ENCODE measurements at regions not wholly inside any gene's neighbourhood (a gene's known extent, or its start where the extent isn't known, plus 50 kb on each side); places are given as distances from the start of the nearest gene placed in this dataset.
A peak's percentile ranks its signal among the peaks of the same experiment; 100 is the strongest.

DNA sequence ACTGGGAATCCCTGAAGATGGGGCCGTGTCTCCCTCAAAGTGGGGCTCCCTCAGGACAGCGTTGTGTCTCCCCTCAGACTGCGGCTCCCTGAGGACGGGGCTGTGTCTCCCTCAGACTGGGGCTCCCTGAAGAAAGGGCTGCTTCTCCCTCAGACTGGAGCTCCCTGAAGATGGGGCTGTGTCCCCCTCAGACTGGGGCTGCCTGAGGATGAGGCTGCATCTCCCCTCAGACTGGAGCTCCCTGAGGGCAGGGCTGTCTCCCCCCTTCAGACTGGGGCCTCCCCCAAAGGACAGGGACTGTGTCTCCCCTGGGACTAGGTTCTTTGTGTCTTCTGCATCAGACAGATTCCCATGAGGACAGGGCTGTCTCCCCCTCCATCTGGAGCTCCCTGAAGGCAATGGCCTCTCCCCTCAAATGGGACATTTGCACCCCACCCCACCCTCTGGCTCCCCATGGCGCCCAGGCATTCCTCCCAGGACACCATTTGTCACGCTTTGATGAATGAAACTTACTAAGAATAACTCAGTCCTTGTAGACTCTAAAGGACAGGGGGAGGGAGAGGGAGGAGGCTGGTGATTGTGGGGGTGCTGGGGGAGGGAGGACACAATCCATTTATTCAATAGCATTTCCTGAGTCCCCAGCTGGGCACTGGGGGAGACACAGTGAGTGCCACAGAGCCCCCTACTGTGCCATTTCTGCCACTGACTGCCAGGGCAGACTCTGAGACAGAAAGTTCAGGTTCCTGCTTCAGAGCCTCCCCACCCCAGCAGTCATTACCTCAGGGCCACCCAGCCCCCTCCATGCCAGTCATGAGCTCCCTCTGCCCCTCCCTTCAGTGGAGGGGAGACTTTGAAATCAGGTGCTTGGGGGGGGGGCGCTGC, 122.4 kb downstream of the MRPL14 start:
- Histone ChIP-seq H3K9me3 (ENCODE audit: control insufficient read depth, low read length) (no peaks in the 10 kb centered on the region), H3K4me3 (ENCODE audit: insufficient read depth, low read depth, low read length, poor library complexity, severe bottlenecking) (no peak overlapping the region), H3K36me3 (ENCODE audit: control insufficient read depth, insufficient read depth, low read length) (no peaks in the 10 kb centered on the region), H3K27me3 (replicated peaks; ENCODE audit: control insufficient read depth, insufficient read depth, low read length, poor library complexity, severe bottlenecking) (peaks cover 26% of the 10 kb centered on the region), H3K27ac (ENCODE audit: insufficient read depth, low read length, poor library complexity, severe bottlenecking) (no peak overlapping the region), H3K4me1 (ENCODE audit: control insufficient read depth, insufficient read depth, low read length, poor library complexity, severe bottlenecking) (peaks cover 15% of the 10 kb centered on the region)
- DNase-seq, result no peak

GRCh38 chr6:44004136-44004535, 123.1 kb downstream of the MRPL14 start:
- Histone ChIP-seq H3K27me3 (replicated peaks; ENCODE audit: control insufficient read depth, insufficient read depth, low read length, poor library complexity, severe bottlenecking) (peaks cover 26% of the 10 kb centered on the region), H3K9me3 (ENCODE audit: control insufficient read depth, low read length) (no peaks in the 10 kb centered on the region), H3K27ac (ENCODE audit: insufficient read depth, low read length, poor library complexity, severe bottlenecking) (no peak overlapping the region), H3K4me3 (ENCODE audit: insufficient read depth, low read depth, low read length, poor library complexity, severe bottlenecking) (no peak overlapping the region), H3K36me3 (ENCODE audit: control insufficient read depth, insufficient read depth, low read length) (no peaks in the 10 kb centered on the region), H3K4me1 (ENCODE audit: control insufficient read depth, insufficient read depth, low read length, poor library complexity, severe bottlenecking) (peaks cover 15% of the 10 kb centered on the region)
- no peak for DNase-seq

- Histone ChIP-seq H3K27ac (ENCODE audit: insufficient read depth, low read length, poor library complexity, severe bottlenecking) (no peak overlapping the region), H3K9me3 (ENCODE audit: control insufficient read depth, low read length) (no peaks in the 10 kb centered on the region), H3K4me3 (ENCODE audit: insufficient read depth, low read depth, low read length, poor library complexity, severe bottlenecking) (peak overlapping the region; percentile 54), H3K36me3 (ENCODE audit: control insufficient read depth, insufficient read depth, low read length) (no peaks in the 10 kb centered on the region), H3K4me1 (ENCODE audit: control insufficient read depth, insufficient read depth, low read length, poor library complexity, severe bottlenecking) (peaks cover 15% of the 10 kb centered on the region), H3K27me3 (replicated peaks; ENCODE audit: control insufficient read depth, insufficient read depth, low read length, poor library complexity, severe bottlenecking) (peaks cover 26% of the 10 kb centered on the region)
- no peak for DNase-seq
These were observed 123.7 kb downstream of the MRPL14 start for GRCh38 chr6:44003345-44004061.

DNA sequence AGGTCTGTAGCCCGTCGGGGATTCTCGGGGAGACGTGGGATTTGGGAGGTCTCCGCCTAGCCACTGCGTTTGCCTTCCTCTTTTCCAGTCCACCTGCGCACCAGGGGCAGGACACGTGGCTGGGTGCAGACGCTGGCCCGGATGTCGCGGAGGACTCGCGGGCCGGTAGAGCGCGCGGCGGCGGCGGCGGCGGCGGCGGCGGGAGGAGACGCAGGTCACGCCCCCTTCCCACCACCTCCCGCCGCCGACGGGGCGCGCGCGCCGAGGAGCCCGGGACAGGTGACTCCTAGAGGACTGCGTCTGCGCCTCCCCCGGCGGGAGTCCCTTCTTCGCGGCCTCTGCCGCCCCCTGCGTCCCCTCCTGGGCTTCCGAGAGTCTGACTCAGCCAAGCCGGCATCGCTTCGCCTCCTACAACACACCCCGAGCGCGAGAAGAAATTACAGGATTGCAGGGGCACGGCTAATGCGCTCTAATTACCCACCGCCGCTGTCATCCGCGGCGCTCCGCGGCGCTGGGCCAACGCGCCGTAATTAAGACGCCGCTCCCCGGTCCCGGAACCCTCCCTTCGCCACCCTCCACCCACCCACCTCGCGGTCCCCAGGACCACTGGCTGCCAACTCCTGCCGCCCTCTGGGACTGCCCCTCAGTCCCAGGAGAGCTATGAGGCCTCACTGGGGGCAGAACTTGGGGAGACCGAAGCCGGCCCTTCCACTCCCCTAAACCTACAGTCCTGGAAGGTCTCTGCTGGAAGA, 124.5 kb downstream of the MRPL14 start:
- Histone ChIP-seq H3K27me3 (replicated peaks; ENCODE audit: control insufficient read depth, insufficient read depth, low read length, poor library complexity, severe bottlenecking) (peaks cover 26% of the 10 kb centered on the region), H3K4me1 (ENCODE audit: control insufficient read depth, insufficient read depth, low read length, poor library complexity, severe bottlenecking) (peaks cover 15% of the 10 kb centered on the region), H3K36me3 (ENCODE audit: control insufficient read depth, insufficient read depth, low read length) (no peaks in the 10 kb centered on the region), H3K9me3 (ENCODE audit: control insufficient read depth, low read length) (no peaks in the 10 kb centered on the region), H3K4me3 (ENCODE audit: insufficient read depth, low read depth, low read length, poor library complexity, severe bottlenecking) (peak overlapping the region; percentile 54), H3K27ac (ENCODE audit: insufficient read depth, low read length, poor library complexity, severe bottlenecking) (no peak overlapping the region)
- DNase-seq, result peak; percentile 27 to 34 (median 27)

DNA sequence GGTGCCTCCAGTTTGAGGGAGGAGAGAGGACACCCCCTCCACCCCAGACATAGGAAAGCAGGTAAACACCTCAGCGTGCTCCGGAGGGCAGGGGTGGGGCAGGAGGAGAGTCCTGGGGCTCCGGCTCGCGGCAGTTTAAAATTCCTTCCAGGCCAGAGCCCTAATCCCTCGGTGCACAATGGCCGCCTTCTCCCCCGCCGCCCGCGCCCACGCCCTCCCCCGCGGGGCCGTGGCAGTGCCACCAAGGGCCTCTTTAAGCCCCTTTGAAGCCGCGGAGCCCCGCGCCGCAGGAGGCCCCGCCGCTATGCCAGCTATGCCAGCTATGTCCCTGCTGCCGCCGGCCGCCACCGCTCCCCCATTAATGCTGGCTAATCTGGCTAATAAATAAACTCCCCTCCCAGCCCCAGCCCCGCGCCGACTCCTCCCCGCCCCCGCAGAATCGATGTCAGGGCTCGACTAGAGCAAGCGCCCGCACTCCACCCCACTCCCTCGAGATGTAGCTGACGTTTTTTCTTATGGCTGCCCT, 125.1 kb downstream of the MRPL14 start:
- no peak for DNase-seq
- no peaks in the 10 kb centered on the region for H3K9me3 ChIP-seq (ENCODE audit: control insufficient read depth, low read length)
- H3K27me3 ChIP-seq (replicated peaks; ENCODE audit: control insufficient read depth, insufficient read depth, low read length, poor library complexity, severe bottlenecking), result peaks cover 26% of the 10 kb centered on the region
- peaks cover 15% of the 10 kb centered on the region for H3K4me1 ChIP-seq (ENCODE audit: control insufficient read depth, insufficient read depth, low read length, poor library complexity, severe bottlenecking)
- H3K27ac ChIP-seq (ENCODE audit: insufficient read depth, low read length, poor library complexity, severe bottlenecking), result no peak overlapping the region
- H3K36me3 ChIP-seq (ENCODE audit: control insufficient read depth, insufficient read depth, low read length), result no peaks in the 10 kb centered on the region
- peak overlapping the region; percentile 54 for H3K4me3 ChIP-seq (ENCODE audit: insufficient read depth, low read depth, low read length, poor library complexity, severe bottlenecking)

- Histone ChIP-seq H3K4me3 (ENCODE audit: insufficient read depth, low read depth, low read length, poor library complexity, severe bottlenecking) (no peak overlapping the region), H3K36me3 (ENCODE audit: control insufficient read depth, insufficient read depth, low read length) (no peaks in the 10 kb centered on the region), H3K4me1 (ENCODE audit: control insufficient read depth, insufficient read depth, low read length, poor library complexity, severe bottlenecking) (peaks cover 15% of the 10 kb centered on the region), H3K27me3 (replicated peaks; ENCODE audit: control insufficient read depth, insufficient read depth, low read length, poor library complexity, severe bottlenecking) (peaks cover 26% of the 10 kb centered on the region), H3K9me3 (ENCODE audit: control insufficient read depth, low read length) (no peaks in the 10 kb centered on the region), H3K27ac (ENCODE audit: insufficient read depth, low read length, poor library complexity, severe bottlenecking) (no peak overlapping the region)
- no peak for DNase-seq
These were observed 125.8 kb downstream of the MRPL14 start for GRCh38 chr6:44001318-44002066.

DNA sequence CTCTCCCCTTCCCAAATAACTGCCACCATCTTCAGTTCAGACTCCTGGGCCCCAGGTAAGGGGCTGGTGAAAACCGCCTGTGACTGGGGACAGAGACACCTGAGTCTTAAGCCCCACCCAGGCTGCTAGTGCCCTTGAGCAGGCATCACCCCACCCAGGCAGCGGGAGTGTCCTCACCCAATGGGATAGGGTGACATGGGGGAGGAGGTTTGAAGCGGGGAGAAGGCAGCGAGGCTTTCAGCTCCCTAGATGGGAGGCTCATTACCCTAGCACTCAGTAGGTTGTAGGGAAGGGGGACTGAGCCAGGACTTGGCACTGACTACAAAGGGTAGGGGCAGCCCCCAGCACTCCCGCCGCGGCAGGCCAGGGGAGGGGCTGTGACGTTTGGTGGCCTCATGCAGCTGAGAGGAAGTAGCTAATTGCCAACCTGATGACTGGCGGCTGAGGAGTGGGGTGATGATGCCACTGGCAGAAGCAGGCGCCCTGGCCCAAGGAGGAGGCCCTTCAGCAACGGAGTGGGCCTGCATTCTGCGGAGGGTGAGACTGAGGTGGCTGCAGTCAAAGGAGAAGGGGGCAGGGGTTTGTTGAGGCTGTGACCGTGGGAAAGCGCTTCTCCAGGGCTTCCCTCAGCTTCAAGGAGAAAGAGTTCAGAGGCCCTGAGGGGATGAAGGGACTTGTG, 126.9 kb downstream of the MRPL14 start:
- H3K27ac ChIP-seq (ENCODE audit: insufficient read depth, low read length, poor library complexity, severe bottlenecking), result no peak overlapping the region
- no peak overlapping the region for H3K4me3 ChIP-seq (ENCODE audit: insufficient read depth, low read depth, low read length, poor library complexity, severe bottlenecking)
- no peaks in the 10 kb centered on the region for H3K9me3 ChIP-seq (ENCODE audit: control insufficient read depth, low read length)
- peaks cover 15% of the 10 kb centered on the region for H3K4me1 ChIP-seq (ENCODE audit: control insufficient read depth, insufficient read depth, low read length, poor library complexity, severe bottlenecking)
- DNase-seq, result no peak
- H3K27me3 ChIP-seq (replicated peaks; ENCODE audit: control insufficient read depth, insufficient read depth, low read length, poor library complexity, severe bottlenecking), result peaks cover 23% of the 10 kb centered on the region
- no peaks in the 10 kb centered on the region for H3K36me3 ChIP-seq (ENCODE audit: control insufficient read depth, insufficient read depth, low read length)

- peaks cover 23% of the 10 kb centered on the region for H3K27me3 ChIP-seq (replicated peaks; ENCODE audit: control insufficient read depth, insufficient read depth, low read length, poor library complexity, severe bottlenecking)
- DNase-seq, result no peak
- H3K36me3 ChIP-seq (ENCODE audit: control insufficient read depth, insufficient read depth, low read length), result no peaks in the 10 kb centered on the region
- peaks cover 15% of the 10 kb centered on the region for H3K4me1 ChIP-seq (ENCODE audit: control insufficient read depth, insufficient read depth, low read length, poor library complexity, severe bottlenecking)
- H3K9me3 ChIP-seq (ENCODE audit: control insufficient read depth, low read length), result no peaks in the 10 kb centered on the region
- H3K27ac ChIP-seq (ENCODE audit: insufficient read depth, low read length, poor library complexity, severe bottlenecking), result no peak overlapping the region
- no peak overlapping the region for H3K4me3 ChIP-seq (ENCODE audit: insufficient read depth, low read depth, low read length, poor library complexity, severe bottlenecking)
These were observed 127.6 kb downstream of the MRPL14 start for GRCh38 chr6:43999628-44000027.

Data from effector memory CD4-positive, alpha-beta T cell (primary cell).